ENCODE measurements at regions not wholly inside any gene's neighbourhood (a gene's known extent, or its start where the extent isn't known, plus 50 kb on each side); places are given as distances from the start of the nearest gene placed in this dataset.

DNA sequence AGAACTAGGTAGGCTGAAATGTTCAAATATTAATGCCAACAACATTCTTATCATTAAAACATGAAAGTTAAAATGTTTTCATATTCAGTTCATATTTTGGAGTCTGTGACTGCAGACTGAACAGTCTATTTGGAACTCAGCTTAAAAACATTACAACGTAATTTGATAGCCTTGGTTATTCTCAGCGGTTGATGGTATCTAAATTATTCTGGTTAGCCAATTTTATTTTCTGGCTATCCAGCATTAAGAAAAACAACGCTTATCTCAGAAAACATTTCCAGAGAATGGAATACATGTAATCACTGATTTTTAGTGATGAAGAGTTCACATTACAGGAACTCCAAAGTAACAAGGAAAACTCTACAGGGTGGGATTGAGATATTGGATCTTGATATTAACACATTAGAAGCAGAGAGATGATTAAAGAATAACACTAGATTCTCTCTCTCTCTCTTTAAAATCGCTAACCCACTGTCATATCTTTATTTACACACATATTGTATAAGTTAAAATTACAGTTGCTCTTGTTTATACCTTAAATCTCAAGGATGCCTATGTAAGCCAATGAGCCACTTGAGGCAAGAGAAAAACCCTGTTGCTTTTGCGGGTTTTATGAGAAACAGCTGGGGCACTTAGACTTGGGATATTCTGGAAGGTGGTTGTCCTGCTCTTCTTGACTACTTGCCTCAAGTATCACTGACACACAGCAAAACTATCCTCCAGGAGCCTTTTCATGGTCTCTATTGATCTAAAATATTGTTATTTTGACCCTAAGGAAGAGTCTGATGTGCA is 84.9 kb downstream of the ICOS start:
- POLR2A ChIA-PET: no interaction called here
- no peak for TF ChIP-seq KLF12 (CRISPR knock-in tag; IDR thresholded peaks at IDR 0.05; ENCODE audit: borderline replicate concordance)
- TF ChIP-seq, protein P1, sequence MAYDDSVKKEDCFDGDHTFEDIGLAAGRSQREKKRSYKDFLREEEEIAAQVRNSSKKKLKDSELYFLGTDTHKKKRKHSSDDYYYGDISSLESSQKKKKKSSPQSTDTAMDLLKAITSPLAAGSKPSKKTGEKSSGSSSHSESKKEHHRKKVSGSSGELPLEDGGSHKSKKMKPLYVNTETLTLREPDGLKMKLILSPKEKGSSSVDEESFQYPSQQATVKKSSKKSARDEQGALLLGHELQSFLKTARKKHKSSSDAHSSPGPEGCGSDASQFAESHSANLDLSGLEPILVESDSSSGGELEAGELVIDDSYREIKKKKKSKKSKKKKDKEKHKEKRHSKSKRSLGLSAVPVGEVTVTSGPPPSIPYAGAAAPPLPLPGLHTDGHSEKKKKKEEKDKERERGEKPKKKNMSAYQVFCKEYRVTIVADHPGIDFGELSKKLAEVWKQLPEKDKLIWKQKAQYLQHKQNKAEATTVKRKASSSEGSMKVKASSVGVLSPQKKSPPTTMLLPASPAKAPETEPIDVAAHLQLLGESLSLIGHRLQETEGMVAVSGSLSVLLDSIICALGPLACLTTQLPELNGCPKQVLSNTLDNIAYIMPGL (CRISPR knock-in tag; IDR thresholded peaks at IDR 0.05; ENCODE audit: borderline replicate concordance in 1 of 2, low read depth in 1 of 2): no peak
- no peak for TF ChIP-seq ZNF275 (CRISPR knock-in tag; IDR thresholded peaks at IDR 0.05; ENCODE audit: borderline replicate concordance)
- no peak for TF ChIP-seq MAFG (CRISPR knock-in tag; IDR thresholded peaks at IDR 0.05)
- Histone ChIP-seq H3K27me3 (ENCODE audit: control insufficient read depth in 1 of 2, insufficient read depth in 2 of 2, low read length in 2 of 2) (no peaks in the 10 kb centered on the region), H2AFZ (ENCODE audit: low read length) (no peak overlapping the region), H3K4me1 (ENCODE audit: insufficient read depth, low read length) (no peaks in the 10 kb centered on the region), H3K9ac (ENCODE audit: insufficient read depth, low read depth, low read length) (no peak overlapping the region), H4K20me1 (ENCODE audit: insufficient read depth, low read length) (no peaks in the 10 kb centered on the region), H3K9me3 (ENCODE audit: low read length) (no peaks in the 10 kb centered on the region), H3K4me2 (ENCODE audit: low read depth, low read length) (no peak overlapping the region), H3K4me3 (replicated peaks in 1 of 3; ENCODE audit: insufficient read depth in 1 of 3, low read depth in 2 of 3, low read length in 3 of 3) (no peak overlapping the region), H3K79me2 (ENCODE audit: insufficient read depth, low read length) (no peaks in the 10 kb centered on the region), H3K27ac (ENCODE audit: extremely low read length, insufficient read depth, low read length) (no peak overlapping the region), H3K36me3 (replicated peaks in 1 of 2; ENCODE audit: control insufficient read depth in 1 of 2, insufficient read depth in 2 of 2, low read length in 2 of 2) (no peaks in the 10 kb centered on the region)
- ATAC-seq: no peak
- FAIRE-seq: no peak
- BruUV-seq (replicated peaks): no TSS peak
- 42% methylated on average over 5 of the region's 5 CpGs for WGBS (ENCODE audit: low lambda C conversion rate)
- CTCF ChIA-PET (ENCODE audit: low intra/inter-chr PET ratio, low total read pairs): no interaction called here
- DNase-seq (ENCODE audit: low spot score): no peak
- in situ Hi-C loops (cut with HindIII; ENCODE audit: extremely low pct_ligation_motif_present, low pct_unique_long_range_greater_than_20kb) (no loop called here), intact Hi-C loops (cut with micrococcal nuclease; ENCODE audit: unreplicated experiment) (no loop called here)
